SK-N-SH (cell line): ENCODE measurements at regions not wholly inside any gene's neighbourhood (a gene's known extent, or its start where the extent isn't known, plus 50 kb on each side); places are given as distances from the start of the nearest gene placed in this dataset.

ENCODE experiments used
- CTCF ChIP-seq: fragments of 200-600 bp; sonication (generic); IDR thresholded peaks from 2 replicates; pipeline ENCODE4 v1.6.1; 2017; ENCODE audit warnings: antibody characterized with exemption, mild to moderate bottlenecking, moderate library complexity
- EP300 ChIP-seq, 2 experiments: IDR thresholded peaks; 2 replicates each; pipeline versions ENCODE4 v1.4.0 to v1.6.1; 2012; ENCODE audit warnings: borderline replicate concordance in 1 of 2, low read depth in 1 of 2, low read length in 1 of 2
- EZH2phosphoT487 ChIP-seq: fragments of 200-600 bp; sonication (generic); IDR thresholded peaks from 2 replicates; pipeline ENCODE4 v1.6.1; 2017; ENCODE audit warnings: low read depth, mixed run types, mild to moderate bottlenecking, antibody characterized with exemption, moderate library complexity, borderline replicate concordance
- GATA2 ChIP-seq: sonication (generic); formaldehyde crosslinking; IDR thresholded peaks from 2 replicates; pipeline ENCODE4 v1.5.0; 2020; ENCODE audit warnings: mild to moderate bottlenecking, missing genetic modification reagents
- JUND ChIP-seq: IDR thresholded peaks from 2 replicates; pipeline ENCODE4 v1.4.0; 2012
- MXI1 ChIP-seq: IDR thresholded peaks from 2 replicates; pipeline ENCODE4 v1.6.1; 2012; ENCODE audit warnings: mild to moderate bottlenecking, low read depth, low read length, improper control_type of control experiment
- NRF1 ChIP-seq: IDR thresholded peaks from 2 replicates; pipeline ENCODE4 v1.6.1; 2012; ENCODE audit warnings: low read depth, mild to moderate bottlenecking, low read length
- TAF1 ChIP-seq: IDR thresholded peaks from 2 replicates; pipeline ENCODE4 v1.6.1; 2012; ENCODE audit warnings: low read depth, mild to moderate bottlenecking, low read length, moderate library complexity, borderline replicate concordance
- ZBTB33 ChIP-seq: IDR thresholded peaks from 2 replicates; pipeline ENCODE4 v1.4.0; 2012; ENCODE audit warnings: low read depth, borderline replicate concordance

- TF ChIP-seq GATA2 (CRISPR knock-in tag) (no peak), EP300 (IDR thresholded peaks at IDR 0.05; ENCODE audit: borderline replicate concordance in 1 of 2, low read depth in 1 of 2, low read length in 1 of 2) (no peak), NRF1 (no peak), ZBTB33 (no peak), CTCF (no peak), TAF1 (no peak), JUND (no peak), MXI1 (no peak), EZH2phosphoT487 (no peak)
These were observed 352.0 kb upstream of the COL8A1 start for GRCh38 chr3:99286266-99286845.
